Nephron progenitor cell (in vitro differentiated cells): ENCODE measurements at regions not wholly inside any gene's neighbourhood (a gene's known extent, or its start where the extent isn't known, plus 50 kb on each side); places are given as distances from the start of the nearest gene placed in this dataset.

Source experiments
- DNase-seq: peaks from one replicate; pipeline ENCODE4 v3.0.0; 2021
- H3K27ac Mint-ChIP-seq: 2 replicates; pipeline ENCODE4 v1.8.0; 2021; ENCODE audit warnings: mild to moderate bottlenecking, moderate library complexity, mixed read lengths
- H3K27me3 Mint-ChIP-seq: 2 replicates; pipeline ENCODE4 v1.8.0; 2021; ENCODE audit warnings: mild to moderate bottlenecking, low read depth, mixed read lengths; ENCODE audit not compliant: poor library complexity
- H3K36me3 Mint-ChIP-seq: 2 replicates; pipeline ENCODE4 v1.8.0; 2021; ENCODE audit warnings: low read depth, mixed read lengths
- H3K4me1 Mint-ChIP-seq: 2 replicates; pipeline ENCODE4 v1.8.0; 2021; ENCODE audit warnings: mixed read lengths
- H3K4me3 Mint-ChIP-seq: 2 replicates; pipeline ENCODE4 v1.8.0; 2021; ENCODE audit warnings: mild to moderate bottlenecking, moderate library complexity, mixed read lengths
- H3K9me3 Mint-ChIP-seq: 2 replicates; pipeline ENCODE4 v1.8.0; 2021; ENCODE audit warnings: mild to moderate bottlenecking, moderate library complexity, mixed read lengths
- CTCF ChIP-seq: fragments of 200-600 bp; sonication (generic); IDR thresholded peaks from 2 replicates; pipeline ENCODE4 v1.5.0; 2021; ENCODE audit warnings: antibody characterized with exemption

- H3K27ac Mint-ChIP-seq: peak overlapping the region; percentile 75
Observed at GRCh38 chr9:129237164-129237611, 59.1 kb upstream of the IER5L start.

GRCh38 chr9:129236441-129237145 lies 58.5 kb upstream of the IER5L start:
- Mint-ChIP-seq H3K27ac (peak overlapping the region; percentile 75), H3K4me1 (peaks cover 36% of the 10 kb centered on the region), H3K36me3 (no peaks in the 10 kb centered on the region), H3K4me3 (no peak overlapping the region), H3K9me3 (peaks cover 7% of the 10 kb centered on the region), H3K27me3 (peaks cover 9% of the 10 kb centered on the region)
- TF ChIP-seq CTCF: no peak
- no peak for DNase-seq

More at GRCh38 chr9:129237164-129237611, 59.1 kb upstream of the IER5L start:
- no peak for TF ChIP-seq CTCF
- peaks cover 7% of the 10 kb centered on the region for H3K9me3 Mint-ChIP-seq
- no peaks in the 10 kb centered on the region for H3K36me3 Mint-ChIP-seq
- peaks cover 38% of the 10 kb centered on the region for H3K4me1 Mint-ChIP-seq
- no peak for DNase-seq
- H3K4me3 Mint-ChIP-seq: no peak overlapping the region
- H3K27me3 Mint-ChIP-seq: peaks cover 9% of the 10 kb centered on the region

DNA sequence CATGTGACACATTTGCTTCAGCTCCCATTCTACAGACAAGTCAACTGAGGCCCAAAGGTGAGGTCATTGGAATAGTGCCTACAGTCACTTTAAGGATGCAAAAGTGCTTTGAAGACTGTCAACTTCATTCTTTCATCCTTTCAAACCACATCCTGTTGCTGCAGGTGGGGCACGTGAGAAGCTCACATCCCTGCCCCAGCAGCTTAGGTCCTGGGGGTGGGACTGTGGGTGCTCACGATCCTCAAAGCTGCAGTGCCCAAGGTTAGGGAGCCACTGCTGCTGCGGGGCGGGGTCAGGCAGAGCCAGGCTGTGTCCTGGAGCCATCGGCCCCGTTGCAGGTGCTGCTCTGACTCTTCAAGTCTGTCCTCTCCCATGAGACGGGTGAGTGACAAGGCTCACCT lies 57.9 kb upstream of the IER5L start:
- peaks cover 7% of the 10 kb centered on the region for H3K9me3 Mint-ChIP-seq
- peaks cover 33% of the 10 kb centered on the region for H3K4me1 Mint-ChIP-seq
- H3K36me3 Mint-ChIP-seq: no peaks in the 10 kb centered on the region
- DNase-seq: no peak
- H3K27ac Mint-ChIP-seq: no peak overlapping the region
- H3K27me3 Mint-ChIP-seq: peaks cover 9% of the 10 kb centered on the region
- no peak for TF ChIP-seq CTCF
- H3K4me3 Mint-ChIP-seq: no peak overlapping the region

GRCh38 chr9:129235041-129235930 lies 57.2 kb upstream of the IER5L start:
- TF ChIP-seq CTCF: no peak
- no peaks in the 10 kb centered on the region for H3K36me3 Mint-ChIP-seq
- peaks cover 29% of the 10 kb centered on the region for H3K4me1 Mint-ChIP-seq
- peaks cover 9% of the 10 kb centered on the region for H3K27me3 Mint-ChIP-seq
- H3K4me3 Mint-ChIP-seq: no peak overlapping the region
- peaks cover 7% of the 10 kb centered on the region for H3K9me3 Mint-ChIP-seq
- H3K27ac Mint-ChIP-seq: no peak overlapping the region
- no peak for DNase-seq

GRCh38 chr9:129234491-129234890 lies 56.4 kb upstream of the IER5L start:
- H3K27ac Mint-ChIP-seq: no peak overlapping the region
- peaks cover 9% of the 10 kb centered on the region for H3K27me3 Mint-ChIP-seq
- DNase-seq: no peak
- H3K4me1 Mint-ChIP-seq: peaks cover 33% of the 10 kb centered on the region
- H3K9me3 Mint-ChIP-seq: peaks cover 7% of the 10 kb centered on the region
- no peak overlapping the region for H3K4me3 Mint-ChIP-seq
- H3K36me3 Mint-ChIP-seq: no peaks in the 10 kb centered on the region
- no peak for TF ChIP-seq CTCF
